ENCODE measurements at regions not wholly inside any gene's neighbourhood (a gene's known extent, or its start where the extent isn't known, plus 50 kb on each side); places are given as distances from the start of the nearest gene placed in this dataset.
"Not testable (repeated sequence)": the region's sequence is repeated elsewhere in the genome, so short reads cannot be mapped to it uniquely, and the experiment has no call there.

GRCh38 chr1:120267894-120268551, 91.7 kb upstream of the SEC22B start:
- H3K4me1 Mint-ChIP-seq (ENCODE audit: low read depth); DNase-seq; H3K27me3 Mint-ChIP-seq (ENCODE audit: low read depth); H3K4me3 Mint-ChIP-seq; ATAC-seq; H3K36me3 Mint-ChIP-seq (ENCODE audit: insufficient read depth); H3K9me3 Mint-ChIP-seq: not testable (repeated sequence)

GRCh38 chr1:120264564-120264963, 88.2 kb upstream of the SEC22B start:
- not testable (repeated sequence) for H3K4me3 Mint-ChIP-seq; H3K4me1 Mint-ChIP-seq (ENCODE audit: low read depth); H3K9me3 Mint-ChIP-seq; DNase-seq; H3K27me3 Mint-ChIP-seq (ENCODE audit: low read depth); ATAC-seq; H3K36me3 Mint-ChIP-seq (ENCODE audit: insufficient read depth)

- H3K27me3 Mint-ChIP-seq (ENCODE audit: low read depth); ATAC-seq; H3K36me3 Mint-ChIP-seq (ENCODE audit: insufficient read depth); H3K4me1 Mint-ChIP-seq (ENCODE audit: low read depth); H3K9me3 Mint-ChIP-seq; H3K4me3 Mint-ChIP-seq; DNase-seq: not testable (repeated sequence)
These were observed 86.8 kb upstream of the SEC22B start for GRCh38 chr1:120262791-120263751.

DNA sequence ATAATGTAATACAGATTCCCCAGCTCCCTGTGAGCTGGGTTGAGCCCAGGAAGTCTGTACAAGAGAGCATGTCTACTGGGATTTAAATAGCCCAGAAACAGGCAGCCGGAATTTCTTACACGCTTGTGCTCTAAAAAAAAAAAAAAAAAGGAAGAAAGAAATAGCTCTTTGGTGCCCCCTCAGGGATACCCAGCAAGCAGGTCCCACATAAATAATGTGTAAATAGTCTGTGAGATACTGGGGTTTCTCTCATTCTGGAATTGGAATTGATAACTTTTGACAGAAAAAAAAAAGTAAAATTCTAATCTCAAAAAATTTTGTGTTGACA, 81.4 kb upstream of the SEC22B start:
- not testable (repeated sequence) for DNase-seq; H3K36me3 Mint-ChIP-seq (ENCODE audit: insufficient read depth); H3K27me3 Mint-ChIP-seq (ENCODE audit: low read depth); H3K9me3 Mint-ChIP-seq; H3K4me3 Mint-ChIP-seq; H3K4me1 Mint-ChIP-seq (ENCODE audit: low read depth); ATAC-seq

GRCh38 chr1:120257064-120257777, 80.9 kb upstream of the SEC22B start:
- H3K27me3 Mint-ChIP-seq (ENCODE audit: low read depth); DNase-seq; H3K36me3 Mint-ChIP-seq (ENCODE audit: insufficient read depth); H3K9me3 Mint-ChIP-seq; H3K4me1 Mint-ChIP-seq (ENCODE audit: low read depth); H3K4me3 Mint-ChIP-seq; ATAC-seq: not testable (repeated sequence)

DNA sequence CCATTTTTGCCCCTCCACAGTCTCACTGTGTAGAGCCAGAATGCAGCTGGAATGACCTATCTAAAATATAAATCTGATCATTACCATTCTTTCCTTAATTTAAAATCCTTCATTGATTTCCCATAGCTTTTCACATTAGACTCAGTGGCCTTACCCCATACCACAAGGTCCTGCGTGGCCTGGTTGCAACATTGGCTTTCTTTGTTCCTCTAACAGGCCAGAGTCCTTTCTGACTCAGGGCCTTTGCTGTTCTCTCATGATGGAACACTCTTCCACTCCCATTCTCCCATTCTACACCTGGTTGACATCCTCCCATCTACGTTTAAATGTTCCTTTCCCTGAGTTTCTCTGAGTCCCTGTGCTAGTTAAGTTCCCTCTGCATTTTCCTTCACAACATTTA, 74.4 kb upstream of the SEC22B start:
- not testable (repeated sequence) for ATAC-seq; DNase-seq; H3K4me1 Mint-ChIP-seq (ENCODE audit: low read depth); H3K27me3 Mint-ChIP-seq (ENCODE audit: low read depth); H3K4me3 Mint-ChIP-seq; H3K36me3 Mint-ChIP-seq (ENCODE audit: insufficient read depth); H3K9me3 Mint-ChIP-seq

DNA sequence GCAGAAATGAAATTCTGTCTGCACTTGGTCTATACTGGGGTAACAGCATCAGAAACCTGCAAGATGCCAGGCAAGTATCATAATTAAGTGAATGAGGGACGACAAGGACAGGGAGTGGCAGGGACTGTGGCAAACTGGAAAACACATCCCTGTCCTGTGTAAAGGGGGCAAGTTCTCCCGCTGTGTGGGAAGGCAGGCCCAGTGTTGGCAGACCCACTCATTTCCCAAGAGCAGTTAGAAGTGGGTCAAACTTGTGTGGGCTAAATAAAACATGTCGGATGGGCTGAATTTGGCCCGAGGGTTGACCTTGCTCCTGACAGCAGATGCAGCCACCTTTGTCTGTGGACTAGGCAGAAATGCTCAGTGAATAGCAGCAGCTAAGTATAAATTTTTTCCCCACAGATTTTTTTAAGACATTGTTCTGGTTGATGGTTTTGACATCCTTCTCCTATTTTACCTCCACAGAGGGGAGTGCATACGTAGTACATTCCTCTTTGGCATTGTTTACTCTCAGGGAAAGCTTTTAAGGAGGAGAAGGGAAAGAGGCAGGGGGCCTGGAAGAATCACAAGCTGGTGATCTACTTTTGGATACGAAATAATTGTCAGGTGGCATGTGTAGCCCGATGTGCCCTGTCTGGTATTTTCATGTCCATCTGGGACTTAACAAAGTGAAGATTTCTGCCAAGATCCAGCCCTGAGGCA, 72.6 kb upstream of the SEC22B start:
- not testable (repeated sequence) for H3K27me3 Mint-ChIP-seq (ENCODE audit: low read depth); H3K4me1 Mint-ChIP-seq (ENCODE audit: low read depth); H3K9me3 Mint-ChIP-seq; H3K36me3 Mint-ChIP-seq (ENCODE audit: insufficient read depth); H3K4me3 Mint-ChIP-seq; DNase-seq; ATAC-seq

DNA sequence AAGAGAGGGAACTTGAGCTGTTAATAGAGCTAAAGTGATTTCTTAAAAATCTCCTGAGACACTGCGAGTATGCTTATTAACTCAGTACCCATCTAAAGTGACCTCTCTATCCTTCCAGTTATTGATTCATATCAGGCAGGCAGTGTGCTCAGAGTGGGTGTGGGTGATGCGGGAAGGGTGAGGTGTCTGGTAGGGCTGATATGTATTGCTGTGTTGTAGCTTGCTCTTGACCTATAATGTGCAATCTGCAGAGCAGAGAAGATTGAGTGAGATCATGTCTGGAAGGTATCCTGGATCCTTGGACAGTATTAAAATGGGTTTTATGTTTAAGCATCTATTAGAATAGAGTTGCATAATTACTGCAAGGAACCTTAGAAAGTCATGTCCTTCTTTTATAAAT, 71.9 kb upstream of the SEC22B start:
- H3K4me3 Mint-ChIP-seq; H3K27me3 Mint-ChIP-seq (ENCODE audit: low read depth); H3K4me1 Mint-ChIP-seq (ENCODE audit: low read depth); H3K36me3 Mint-ChIP-seq (ENCODE audit: insufficient read depth); DNase-seq; H3K9me3 Mint-ChIP-seq; ATAC-seq: not testable (repeated sequence)

DNA sequence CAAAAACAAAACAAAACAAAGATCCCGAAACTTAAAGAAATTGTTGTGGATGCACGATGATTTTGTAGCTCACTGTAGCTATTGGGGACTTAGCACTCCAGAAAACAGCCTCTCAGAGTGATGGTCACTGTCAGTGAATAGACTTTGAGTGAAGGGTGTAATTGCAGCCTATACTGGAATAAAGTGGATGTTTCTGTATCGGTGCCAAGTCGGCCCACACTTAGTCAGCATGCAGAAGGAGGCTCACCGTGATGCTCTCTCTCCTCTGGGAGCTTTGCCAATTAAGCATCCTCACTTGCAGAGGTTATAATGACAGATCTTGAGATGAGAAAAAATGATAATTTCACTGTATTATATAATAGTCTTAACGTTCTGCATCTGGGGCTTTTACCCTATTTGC, 67.5 kb upstream of the SEC22B start:
- not testable (repeated sequence) for ATAC-seq; H3K9me3 Mint-ChIP-seq; H3K4me1 Mint-ChIP-seq (ENCODE audit: low read depth); H3K4me3 Mint-ChIP-seq; DNase-seq; H3K36me3 Mint-ChIP-seq (ENCODE audit: insufficient read depth); H3K27me3 Mint-ChIP-seq (ENCODE audit: low read depth)

DNA sequence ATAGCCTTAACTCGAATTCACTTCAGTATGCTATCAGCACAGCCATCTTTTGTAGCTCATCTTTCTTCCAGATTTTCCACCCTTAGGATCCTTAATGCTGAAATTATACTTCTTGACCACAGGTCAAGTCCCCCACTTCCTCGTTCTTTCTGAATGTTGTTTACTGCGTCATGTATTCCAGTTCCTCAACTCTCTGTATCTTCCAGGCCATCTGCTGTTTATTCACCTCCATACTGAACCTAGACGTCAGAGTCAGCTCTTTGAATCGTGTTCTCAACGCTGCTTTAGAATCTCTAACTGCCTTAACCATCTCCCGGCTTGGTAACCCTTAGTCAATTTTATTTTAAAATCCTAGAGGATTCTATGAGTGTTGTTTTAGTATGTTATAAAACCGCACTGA, 66.3 kb upstream of the SEC22B start:
- H3K4me3 Mint-ChIP-seq, ATAC-seq, H3K9me3 Mint-ChIP-seq: not testable (repeated sequence)

GRCh38 chr1:120241868-120242267, 65.5 kb upstream of the SEC22B start:
- not testable (repeated sequence) for H3K27me3 Mint-ChIP-seq (ENCODE audit: low read depth); H3K9me3 Mint-ChIP-seq; H3K4me3 Mint-ChIP-seq; ATAC-seq; DNase-seq; H3K4me1 Mint-ChIP-seq (ENCODE audit: low read depth); H3K36me3 Mint-ChIP-seq (ENCODE audit: insufficient read depth)

More for the DNA sequence above, 66.3 kb upstream of the SEC22B start:
- H3K36me3 Mint-ChIP-seq (ENCODE audit: insufficient read depth); H3K27me3 Mint-ChIP-seq (ENCODE audit: low read depth); H3K4me1 Mint-ChIP-seq (ENCODE audit: low read depth); DNase-seq: not testable (repeated sequence)

GRCh38 chr1:120240181-120240580, 63.9 kb upstream of the SEC22B start:
- not testable (repeated sequence) for H3K4me3 Mint-ChIP-seq, H3K9me3 Mint-ChIP-seq, ATAC-seq

GRCh38 chr1:120239351-120239750, 63.0 kb upstream of the SEC22B start:
- H3K36me3 Mint-ChIP-seq (ENCODE audit: insufficient read depth); H3K4me1 Mint-ChIP-seq (ENCODE audit: low read depth); H3K4me3 Mint-ChIP-seq; H3K27me3 Mint-ChIP-seq (ENCODE audit: low read depth); DNase-seq; ATAC-seq; H3K9me3 Mint-ChIP-seq: not testable (repeated sequence)

More at GRCh38 chr1:120240181-120240580, 63.9 kb upstream of the SEC22B start:
- H3K27me3 Mint-ChIP-seq (ENCODE audit: low read depth); H3K4me1 Mint-ChIP-seq (ENCODE audit: low read depth); DNase-seq; H3K36me3 Mint-ChIP-seq (ENCODE audit: insufficient read depth): not testable (repeated sequence)

DNA sequence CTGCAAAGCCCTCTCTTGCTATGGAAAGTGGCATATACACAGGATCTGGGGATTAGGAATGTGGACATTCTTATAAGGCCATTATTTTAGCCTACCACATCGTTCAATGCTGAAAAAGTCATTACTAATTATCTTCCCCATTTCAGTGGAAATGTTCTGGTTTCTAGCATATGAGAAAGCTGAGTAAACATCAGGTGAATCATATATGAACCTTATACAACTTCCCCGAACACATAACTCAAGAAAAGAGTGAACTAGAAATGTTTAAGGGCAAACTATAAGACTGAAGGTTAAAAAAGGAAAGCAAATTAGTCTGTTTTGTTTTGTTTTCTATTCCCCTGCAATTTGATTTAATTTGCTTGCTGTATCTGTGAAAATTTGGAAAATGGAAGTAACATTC, 62.5 kb upstream of the SEC22B start:
- not testable (repeated sequence) for H3K9me3 Mint-ChIP-seq; DNase-seq; H3K27me3 Mint-ChIP-seq (ENCODE audit: low read depth); ATAC-seq; H3K4me1 Mint-ChIP-seq (ENCODE audit: low read depth); H3K4me3 Mint-ChIP-seq; H3K36me3 Mint-ChIP-seq (ENCODE audit: insufficient read depth)

Data from activated T-cell treated with anti-CD3 and anti-CD28 coated beads, Interleukin-2, amount 50 U/mL, for 4 hours (primary cell).